Suppressor macrophage (primary cell): ENCODE measurements at regions not wholly inside any gene's neighbourhood (a gene's known extent, or its start where the extent isn't known, plus 50 kb on each side); places are given as distances from the start of the nearest gene placed in this dataset.

Experiments used
- DNase-seq, 4 experiments: peaks; one replicate each; pipeline ENCODE4 v3.0.0-alpha.2; 2020 to 2022

GRCh38 chr1:56390934-56391731, 188.2 kb downstream of the PLPP3 start:
- DNase-seq = no peak

- DNase-seq = no peak
Measured at GRCh38 chr1:56390232-56390867, 189.0 kb downstream of the PLPP3 start.

- DNase-seq = no peak
Measured at GRCh38 chr1:56389813-56390212, 189.6 kb downstream of the PLPP3 start.

GRCh38 chr1:56387071-56387740, 192.2 kb downstream of the PLPP3 start:
- DNase-seq = no peak

- peak; percentile 10 to 59 (median 42) for DNase-seq
Measured at GRCh38 chr1:56385314-56385713, 194.0 kb downstream of the PLPP3 start.

GRCh38 chr1:56382929-56383328, 196.4 kb downstream of the PLPP3 start:
- no peak for DNase-seq

- no peak for DNase-seq
Measured at GRCh38 chr1:56380531-56380930, 198.8 kb downstream of the PLPP3 start.

GRCh38 chr1:56378341-56379070, 200.9 kb downstream of the PLPP3 start:
- no peak for DNase-seq

GRCh38 chr1:56377431-56377830, 201.9 kb downstream of the PLPP3 start:
- DNase-seq = no peak

- DNase-seq = peak in 3 of 4 experiments; percentile 3 to 14 (median 5)
Measured at GRCh38 chr1:56376188-56376984, 203.0 kb downstream of the PLPP3 start.

GRCh38 chr1:56375326-56375804, 204.0 kb downstream of the PLPP3 start:
- DNase-seq = no peak

- DNase-seq = no peak
Measured at GRCh38 chr1:56374026-56374974, 205.1 kb downstream of the PLPP3 start.

- no peak for DNase-seq
Measured at GRCh38 chr1:56370513-56370912, 208.8 kb downstream of the PLPP3 start.

- DNase-seq = no peak
Measured at GRCh38 chr1:56363007-56363770, 216.2 kb downstream of the PLPP3 start.

GRCh38 chr1:56360021-56360420, 219.3 kb downstream of the PLPP3 start:
- no peak for DNase-seq

- no peak for DNase-seq
Measured at GRCh38 chr1:56359056-56359455, 220.3 kb downstream of the PLPP3 start.

- no peak for DNase-seq
Measured at GRCh38 chr1:56357927-56358690, 221.3 kb downstream of the PLPP3 start.

- DNase-seq = no peak
Measured at GRCh38 chr1:56356376-56356990, 222.9 kb downstream of the PLPP3 start.

- no peak for DNase-seq
Measured at GRCh38 chr1:56355918-56356317, 223.4 kb downstream of the PLPP3 start.
